Hepatic stellate cell (primary cell): ENCODE measurements at regions not wholly inside any gene's neighbourhood (a gene's known extent, or its start where the extent isn't known, plus 50 kb on each side); places are given as distances from the start of the nearest gene placed in this dataset.
"Not testable (repeated sequence)": the region's sequence is repeated elsewhere in the genome, so short reads cannot be mapped to it uniquely, and the experiment has no call there.

Experiments
- DNase-seq: peaks from one replicate; pipeline ENCODE4 v3.0.0; 2011; ENCODE audit warnings: low spot score

DNA sequence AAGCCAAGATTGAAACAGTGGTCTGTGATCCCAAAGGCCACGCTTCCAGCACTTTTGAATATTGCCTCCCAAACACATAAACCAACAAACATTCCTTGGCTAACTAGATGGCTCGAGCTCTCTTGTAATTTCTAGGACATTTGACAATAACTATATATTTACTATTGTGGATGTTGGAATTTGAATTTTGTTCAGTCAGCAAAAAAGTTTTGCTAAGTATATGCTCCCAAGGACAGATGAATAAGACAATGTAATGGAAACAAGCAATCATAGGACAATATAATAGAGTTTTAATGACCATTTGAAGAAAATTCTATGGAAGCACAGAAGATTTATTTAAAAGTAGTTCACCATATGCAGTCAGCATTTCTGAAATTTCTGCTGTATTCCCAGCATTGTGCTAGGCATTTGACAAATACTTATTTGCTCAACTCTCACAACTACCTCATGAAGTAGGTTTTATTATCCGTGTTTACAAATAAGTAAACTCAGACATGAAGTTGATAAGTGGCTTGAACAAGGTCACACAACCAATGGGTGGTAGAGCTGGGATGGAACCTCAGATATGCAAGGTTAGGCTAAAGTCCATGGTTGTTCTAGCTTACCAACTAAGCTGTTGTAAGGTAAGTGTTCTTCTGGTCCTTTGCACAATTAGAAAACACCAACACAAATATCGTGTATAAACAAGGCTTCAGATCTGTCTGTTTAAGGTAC lies 205.1 kb downstream of the NUFIP1 start:
- no peak for DNase-seq

- DNase-seq, result no peak
Observed at GRCh38 chr13:44780591-44781280, 204.6 kb upstream of the TSC22D1 start.

GRCh38 chr13:44778761-44779484 lies 202.8 kb upstream of the TSC22D1 start:
- DNase-seq, result no peak

GRCh38 chr13:44775290-44775689 lies 199.2 kb upstream of the TSC22D1 start:
- DNase-seq, result not testable (repeated sequence)

DNA sequence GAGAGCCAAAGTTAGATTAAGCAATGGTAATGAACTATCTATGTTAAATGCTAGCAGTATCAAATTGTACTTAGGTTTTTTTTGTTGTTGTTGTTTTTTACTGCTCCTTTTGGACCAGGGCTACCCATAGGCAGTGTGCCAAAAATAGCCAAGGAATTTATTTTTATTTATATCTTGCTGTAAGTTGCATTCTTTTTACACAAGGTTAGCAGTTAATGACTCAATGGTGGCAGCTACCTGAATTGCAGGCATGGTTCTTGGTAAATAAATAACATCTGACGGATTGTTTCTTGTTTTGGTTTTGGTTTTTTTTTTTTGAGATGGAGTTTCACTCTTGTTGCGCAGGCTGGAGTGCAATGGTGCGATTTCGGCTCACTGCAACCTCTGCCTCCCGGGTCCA lies 194.8 kb upstream of the TSC22D1 start:
- no peak for DNase-seq

GRCh38 chr13:44769686-44770085 lies 193.6 kb upstream of the TSC22D1 start:
- DNase-seq, result no peak

DNA sequence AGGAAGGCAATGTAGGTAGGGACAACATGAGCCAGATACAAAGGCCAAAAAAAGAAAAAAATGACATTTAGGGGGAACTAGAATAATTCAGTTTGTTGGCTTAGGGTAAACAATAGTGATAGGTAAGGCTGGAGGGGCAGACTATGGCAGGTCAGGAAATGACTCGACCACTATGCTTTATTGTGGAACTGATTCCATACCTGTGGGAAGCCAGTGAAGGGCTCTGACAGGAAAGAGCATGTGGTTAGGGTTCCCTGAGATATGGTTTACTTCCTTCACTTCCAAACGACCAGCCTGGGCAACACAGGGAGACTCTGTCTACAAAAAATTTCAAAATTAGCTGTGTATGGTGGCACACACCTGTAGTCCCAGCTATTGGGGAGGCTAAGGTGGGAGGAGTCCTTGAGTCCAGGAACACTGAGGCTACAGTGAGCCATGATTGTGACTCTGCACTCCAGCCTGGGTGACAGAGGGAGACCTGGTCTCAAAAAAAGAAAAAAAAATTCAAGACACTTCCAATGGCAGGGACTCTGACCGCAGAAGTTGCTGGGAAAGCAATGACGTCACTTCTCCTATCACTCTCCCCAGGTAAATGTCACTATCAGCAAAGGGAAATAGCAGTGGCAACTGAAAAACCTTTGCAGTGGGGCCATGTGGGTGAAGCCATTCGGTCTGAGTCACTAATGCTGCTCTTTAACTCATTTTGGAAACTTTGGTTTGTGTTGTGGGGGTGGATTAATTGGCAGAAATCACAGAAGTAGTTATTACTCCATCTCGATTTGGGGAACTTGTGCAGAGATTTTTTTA lies 192.8 kb upstream of the TSC22D1 start:
- DNase-seq, result no peak

- no peak for DNase-seq
Observed at GRCh38 chr13:44768239-44768638, 192.1 kb upstream of the TSC22D1 start.

- no peak for DNase-seq
Observed at GRCh38 chr13:44765001-44765471, 188.9 kb upstream of the TSC22D1 start.

- DNase-seq, result no peak
Observed at GRCh38 chr13:44764302-44764692, 188.2 kb upstream of the TSC22D1 start.

GRCh38 chr13:44763615-44764301 lies 187.6 kb upstream of the TSC22D1 start:
- no peak for DNase-seq

DNA sequence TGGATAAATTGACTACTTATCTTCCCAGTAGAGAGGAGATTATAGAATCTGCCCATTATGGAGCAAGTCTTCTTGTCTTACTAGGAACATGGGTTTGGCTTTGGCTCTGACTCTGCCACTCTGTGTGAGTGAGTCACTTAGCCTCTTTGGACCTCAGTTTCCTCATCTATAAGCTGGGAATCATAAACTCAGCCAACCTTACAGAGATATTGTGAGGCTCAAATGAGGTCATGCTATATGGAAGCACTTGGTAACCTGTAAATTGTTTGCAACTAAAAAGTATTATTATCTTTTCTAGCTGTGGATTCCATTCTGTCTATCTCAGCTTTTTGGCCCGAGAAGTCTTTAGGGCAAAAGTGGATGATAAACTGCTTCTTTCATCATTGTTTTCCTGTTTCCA lies 186.8 kb upstream of the TSC22D1 start:
- no peak for DNase-seq

- DNase-seq, result no peak
Observed at GRCh38 chr13:44760434-44760833, 184.3 kb upstream of the TSC22D1 start.

GRCh38 chr13:44759384-44760360 lies 183.5 kb upstream of the TSC22D1 start:
- no peak for DNase-seq

DNA sequence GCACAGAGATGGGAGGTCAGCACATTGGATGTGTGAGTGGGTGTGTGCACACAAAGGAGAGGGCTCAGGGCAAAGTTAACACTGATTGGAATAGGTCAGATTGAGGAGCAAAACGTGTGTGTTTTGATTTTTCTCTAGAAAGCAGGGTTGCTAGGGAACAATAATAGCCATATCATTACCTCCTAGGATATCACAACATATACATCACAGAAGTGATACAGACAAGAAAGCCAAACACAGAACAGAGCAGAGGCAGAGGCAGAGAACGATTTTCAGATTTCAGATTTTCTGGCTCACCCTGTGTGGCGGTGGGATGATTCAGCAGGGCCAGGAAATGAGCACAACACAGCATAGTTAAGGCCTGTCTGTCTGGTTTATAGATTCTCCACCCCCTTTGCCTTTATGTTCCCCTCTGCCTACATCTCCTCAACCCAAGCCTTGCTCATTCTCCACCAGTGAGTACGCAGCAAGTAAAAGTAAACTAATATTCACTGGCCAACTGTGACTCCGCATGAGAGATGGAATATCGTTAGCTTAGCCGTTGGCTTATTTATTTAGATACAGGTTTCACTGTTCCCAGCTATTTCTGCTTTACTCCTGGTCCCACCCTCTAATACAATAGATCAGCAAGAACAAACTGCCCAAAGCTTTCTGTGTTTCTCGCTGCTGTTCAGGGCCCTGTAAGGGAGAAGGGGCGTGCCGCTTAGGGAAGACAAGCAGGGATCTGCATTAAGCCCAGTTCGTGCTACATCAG lies 182.7 kb upstream of the TSC22D1 start:
- peak; percentile 67 for DNase-seq

GRCh38 chr13:44757671-44758070 lies 181.5 kb upstream of the TSC22D1 start:
- no peak for DNase-seq

GRCh38 chr13:44756276-44756810 lies 180.2 kb upstream of the TSC22D1 start:
- DNase-seq, result no peak

DNA sequence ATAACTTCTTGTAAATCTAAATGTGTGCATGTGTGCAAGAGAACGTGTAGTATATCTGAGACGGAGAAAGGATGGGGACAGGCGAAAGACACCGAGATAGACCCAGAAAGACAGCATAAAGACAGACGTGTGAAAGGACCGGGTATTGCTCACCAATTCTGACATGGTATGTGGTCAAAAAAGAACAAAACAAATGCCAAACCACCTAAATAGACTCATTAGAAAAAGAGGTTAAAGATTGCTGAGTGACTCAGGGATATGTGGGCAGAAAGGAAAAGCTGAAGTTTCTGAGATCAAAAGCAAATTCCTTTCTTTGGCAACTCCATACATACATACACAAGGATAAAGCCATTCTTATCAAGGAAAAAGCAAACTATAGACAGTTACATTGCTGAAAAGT lies 179.7 kb upstream of the TSC22D1 start:
- no peak for DNase-seq

- DNase-seq, result no peak
Observed at GRCh38 chr13:44752164-44752563, 176.0 kb upstream of the TSC22D1 start.
